ENCODE measurements at regions not wholly inside any gene's neighbourhood (a gene's known extent, or its start where the extent isn't known, plus 50 kb on each side); places are given as distances from the start of the nearest gene placed in this dataset.
"Not testable (repeated sequence)": the region's sequence is repeated elsewhere in the genome, so short reads cannot be mapped to it uniquely, and the experiment has no call there.

DNA sequence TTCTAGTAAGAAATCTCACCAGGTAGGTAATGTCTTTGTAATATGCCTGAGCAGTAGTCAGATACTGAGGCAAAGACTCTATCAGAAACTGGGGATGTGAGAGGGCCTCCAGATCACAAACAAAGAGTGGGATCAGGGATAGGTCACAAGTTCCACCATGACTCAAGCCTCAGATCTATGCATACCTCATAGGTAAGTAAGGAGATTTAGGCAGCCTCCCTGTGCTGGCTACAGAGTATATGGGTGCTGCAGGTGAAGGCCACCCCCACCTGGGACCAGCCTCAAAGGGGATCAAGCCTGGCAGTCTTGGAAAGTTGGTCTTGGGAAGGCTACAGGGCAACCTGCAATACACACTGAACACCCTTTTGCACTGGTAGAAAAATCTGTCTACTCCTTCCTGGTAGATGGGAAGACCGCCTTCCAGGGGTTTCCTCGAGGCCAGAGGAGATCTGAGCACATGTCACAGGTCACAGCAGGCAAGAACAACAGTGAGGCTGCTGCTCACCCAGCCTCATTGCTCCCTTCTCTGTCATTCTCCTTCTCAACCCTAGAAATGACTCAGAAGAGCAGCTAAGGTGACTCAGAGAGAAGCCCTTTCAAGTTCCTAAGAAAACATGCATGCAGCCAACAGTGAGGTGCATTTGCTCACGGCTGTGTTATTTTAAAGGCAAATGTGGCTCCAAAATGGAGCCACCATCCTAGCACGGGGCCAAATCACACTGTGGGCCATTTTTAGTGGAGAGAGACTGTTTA is 143.4 kb upstream of the CDKN3 start:
- DNase-seq (ENCODE audit: low read depth), result peak; percentile 14

DNA sequence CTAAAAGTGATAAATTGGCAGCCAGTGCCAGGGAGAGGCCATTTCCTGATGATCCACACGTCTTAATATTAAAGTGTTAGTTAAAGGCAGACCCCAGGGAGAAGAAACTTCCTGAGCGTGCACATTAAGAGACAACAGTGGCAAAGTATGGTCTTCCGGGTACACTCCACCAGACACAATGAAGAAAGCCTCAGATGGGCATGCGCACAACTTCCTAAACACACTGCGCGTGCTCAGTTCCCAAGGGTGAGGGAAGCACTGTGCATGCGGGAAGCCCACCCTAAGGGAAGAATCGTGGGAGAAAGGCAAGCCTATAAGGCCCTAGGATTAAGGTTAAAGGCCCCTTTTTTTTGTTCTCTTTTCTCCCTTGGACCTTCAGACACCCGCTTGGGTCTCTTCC is 140.7 kb upstream of the CDKN3 start:
- DNase-seq (ENCODE audit: low read depth), result no peak

DNA sequence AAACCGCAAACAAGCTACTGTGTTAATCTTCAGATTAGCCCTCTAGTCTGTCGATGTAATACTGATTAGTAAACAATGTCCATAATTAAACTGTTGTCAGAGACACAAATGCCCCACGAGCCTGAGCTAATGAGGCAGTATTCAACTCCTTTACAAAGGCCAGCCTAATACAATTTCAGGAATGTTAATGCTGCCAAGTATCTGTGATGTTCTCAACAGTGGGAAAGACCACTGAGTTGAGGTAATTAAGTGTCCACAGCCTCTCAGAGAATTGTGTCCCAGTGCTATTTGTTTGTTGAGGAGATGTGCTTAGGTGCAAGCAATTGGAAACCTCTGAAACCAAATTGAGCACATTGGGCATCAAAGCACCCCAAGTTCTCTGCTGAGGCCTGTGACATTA is 139.4 kb upstream of the CDKN3 start:
- no peak for DNase-seq (ENCODE audit: low read depth)

DNA sequence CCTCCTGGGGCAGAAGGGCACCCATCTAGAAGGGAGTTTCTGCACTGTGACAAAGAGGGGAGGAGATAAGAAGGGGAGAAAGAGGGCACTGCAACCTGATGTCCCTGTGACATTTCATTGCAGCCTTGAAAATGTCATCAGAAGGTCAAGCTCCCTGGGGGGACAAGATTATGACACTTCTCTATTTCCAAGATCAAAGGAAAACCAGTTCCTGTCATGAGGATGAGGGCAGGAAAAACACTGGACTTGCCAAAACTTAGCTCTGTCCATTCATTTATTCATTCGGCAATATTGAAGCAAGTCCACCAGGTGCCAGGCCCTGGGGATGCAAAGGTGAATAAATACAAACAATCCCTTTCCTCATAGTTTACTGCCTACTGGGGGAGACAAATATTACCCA is 138.4 kb upstream of the CDKN3 start:
- no peak for DNase-seq (ENCODE audit: low read depth)

DNA sequence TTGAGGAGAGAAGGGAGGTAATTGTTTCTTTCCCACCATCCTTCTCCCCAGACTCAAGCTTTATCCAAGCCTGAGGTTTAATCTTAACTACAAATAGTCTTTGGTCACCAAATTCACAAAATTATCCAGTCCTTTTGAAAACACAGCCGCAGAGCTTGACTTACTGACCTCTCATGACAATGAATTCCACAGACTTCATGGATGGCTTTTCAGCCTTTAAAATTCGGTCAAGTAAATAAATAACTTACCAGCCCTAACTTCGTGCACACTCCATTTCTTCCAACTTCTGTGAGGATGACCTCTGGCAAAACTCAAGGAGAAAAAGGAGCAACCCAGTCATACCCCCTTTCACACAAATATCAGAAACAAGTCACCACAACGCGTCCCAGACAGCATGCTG is 137.0 kb upstream of the CDKN3 start:
- DNase-seq (ENCODE audit: low read depth), result no peak

DNA sequence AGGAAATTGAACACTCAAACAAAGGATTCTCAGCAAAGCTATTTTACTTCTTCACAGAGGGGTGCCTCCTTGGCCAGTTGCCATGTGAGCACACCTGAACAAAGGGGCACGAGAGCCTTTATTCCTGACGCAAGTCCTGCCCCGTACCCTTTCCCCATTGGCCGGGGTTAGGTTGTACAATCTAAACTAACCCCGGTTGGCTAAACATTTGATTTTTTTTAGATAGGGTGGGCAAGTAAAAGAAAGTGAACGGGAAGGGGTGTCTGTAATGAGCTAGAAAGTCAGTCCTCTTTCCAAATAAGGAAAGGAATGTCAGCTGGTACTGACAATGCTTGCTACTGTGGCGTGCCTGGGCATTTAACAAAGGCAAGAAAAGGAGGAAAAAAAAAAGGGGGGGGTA is 135.5 kb upstream of the CDKN3 start:
- no peak for DNase-seq (ENCODE audit: low read depth)

DNA sequence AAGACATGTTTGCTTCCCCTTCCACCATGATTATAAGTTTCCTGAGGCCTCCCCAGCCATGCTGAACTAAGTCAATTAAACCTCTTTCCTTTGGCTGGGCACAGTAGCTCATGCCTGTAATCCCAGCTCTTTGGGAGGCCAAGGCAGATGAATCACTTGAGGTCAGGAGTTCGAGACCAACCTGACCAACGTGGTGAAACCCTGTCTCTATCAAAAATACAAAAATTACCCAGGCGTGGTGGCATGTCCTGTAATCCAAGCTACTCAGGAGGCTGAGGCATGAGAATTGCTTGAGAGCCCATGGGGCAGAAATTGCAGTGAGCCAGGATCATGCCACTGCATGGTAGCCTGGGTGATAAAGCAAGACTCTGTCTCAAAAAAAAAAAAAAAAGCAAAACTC is 130.2 kb upstream of the CDKN3 start:
- DNase-seq (ENCODE audit: low read depth), result not testable (repeated sequence)

DNA sequence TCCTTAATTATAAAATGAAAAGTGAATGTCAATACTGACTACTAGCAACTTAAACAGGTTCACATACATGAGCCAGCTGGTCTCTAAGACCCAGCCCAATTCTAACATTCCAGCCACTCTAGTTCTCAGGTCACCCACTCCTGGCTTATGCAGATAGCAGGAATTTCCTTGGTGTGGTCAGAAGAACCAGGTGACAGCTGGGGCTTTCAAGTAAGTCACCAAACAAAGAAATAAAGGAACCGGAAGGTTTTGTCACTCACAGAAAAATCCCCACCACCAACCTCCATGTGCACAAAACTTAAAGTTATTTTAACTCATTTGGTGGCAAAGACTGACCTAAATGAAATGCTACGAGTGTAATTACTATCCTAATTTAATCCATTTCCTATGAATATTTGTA is 129.6 kb upstream of the CDKN3 start:
- DNase-seq (ENCODE audit: low read depth), result no peak

DNA sequence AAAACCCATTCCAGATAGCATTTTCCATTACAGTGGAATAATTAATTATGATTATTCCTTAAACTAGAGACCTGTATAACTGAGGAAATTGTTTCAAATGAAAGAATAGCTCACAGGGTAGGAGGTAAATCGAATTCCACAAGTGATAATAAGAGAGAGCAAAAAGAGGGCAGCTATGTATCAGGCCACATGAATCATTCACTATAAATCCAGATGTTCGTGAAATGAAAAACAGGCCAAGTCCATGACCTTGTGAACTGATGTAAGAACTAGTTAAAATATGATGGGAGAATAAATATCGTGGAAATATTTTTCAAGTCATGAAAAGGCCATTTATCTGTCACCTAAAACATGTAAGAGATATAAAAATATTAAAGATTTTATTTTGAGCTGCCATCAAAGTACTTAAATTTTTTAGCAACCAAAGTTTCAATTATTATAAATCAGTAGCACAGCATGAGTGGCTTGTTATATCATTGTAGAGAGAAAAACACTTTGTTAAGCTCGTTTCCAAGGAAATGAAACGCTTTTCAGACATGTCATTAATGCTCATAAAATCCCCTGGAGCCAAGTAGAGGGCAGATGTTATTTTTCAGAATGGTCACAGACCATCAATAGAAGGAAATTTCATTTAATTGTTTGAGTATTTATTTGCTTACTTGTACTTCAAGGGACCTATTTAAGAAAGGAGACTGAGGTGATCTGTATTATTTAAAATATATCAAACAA is 120.6 kb upstream of the CDKN3 start:
- no peak for DNase-seq (ENCODE audit: low read depth)

DNA sequence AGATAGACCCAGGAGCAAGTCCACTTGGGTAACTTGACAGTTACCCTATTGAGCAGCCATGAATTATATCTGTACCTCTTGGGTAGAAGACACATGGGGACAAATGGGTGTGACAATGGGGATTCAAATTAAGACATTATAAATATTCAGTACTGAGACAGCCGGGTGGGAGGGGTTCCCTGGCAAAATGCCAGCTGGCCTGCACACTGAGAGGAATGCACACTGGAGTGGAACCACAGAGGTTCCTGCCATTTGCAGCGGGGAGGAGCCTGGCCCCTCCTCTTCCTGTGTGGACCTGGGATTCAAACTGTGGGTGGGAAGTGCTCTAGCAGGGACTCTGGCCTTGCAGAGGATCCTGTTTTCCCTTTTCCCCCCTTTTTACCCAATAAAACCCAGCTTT is 118.7 kb upstream of the CDKN3 start:
- no peak for DNase-seq (ENCODE audit: low read depth)

DNA sequence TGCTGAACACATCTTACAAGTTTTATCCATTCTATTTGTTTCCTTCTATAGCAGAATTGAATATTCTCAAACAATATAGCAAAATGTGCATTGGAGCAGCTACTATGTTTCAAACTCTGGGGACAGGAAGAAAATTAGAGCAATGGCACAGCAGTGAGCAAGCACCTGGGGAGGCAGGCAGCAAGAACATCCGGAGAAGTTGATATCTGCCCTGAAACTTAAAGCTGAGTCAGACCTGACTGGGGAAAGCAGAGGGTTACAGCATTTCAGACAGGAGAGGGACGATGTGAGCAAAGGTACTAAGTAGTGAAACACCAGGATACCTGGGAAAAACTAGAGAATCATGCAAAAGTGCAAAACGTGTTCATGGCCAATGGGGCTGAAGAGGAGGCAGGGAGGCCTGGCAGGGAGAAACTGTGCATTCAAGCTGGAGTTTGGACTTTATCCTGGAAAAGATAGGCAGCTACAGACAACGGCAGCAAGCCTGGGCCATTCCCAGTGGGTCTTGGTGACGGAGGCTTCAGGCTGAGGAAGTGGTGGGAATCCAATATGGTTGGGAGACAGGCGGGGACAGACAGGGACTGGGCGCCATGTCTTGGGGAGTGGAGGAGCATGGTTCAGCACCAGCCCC is 118.0 kb upstream of the CDKN3 start:
- no peak for DNase-seq (ENCODE audit: low read depth)

DNA sequence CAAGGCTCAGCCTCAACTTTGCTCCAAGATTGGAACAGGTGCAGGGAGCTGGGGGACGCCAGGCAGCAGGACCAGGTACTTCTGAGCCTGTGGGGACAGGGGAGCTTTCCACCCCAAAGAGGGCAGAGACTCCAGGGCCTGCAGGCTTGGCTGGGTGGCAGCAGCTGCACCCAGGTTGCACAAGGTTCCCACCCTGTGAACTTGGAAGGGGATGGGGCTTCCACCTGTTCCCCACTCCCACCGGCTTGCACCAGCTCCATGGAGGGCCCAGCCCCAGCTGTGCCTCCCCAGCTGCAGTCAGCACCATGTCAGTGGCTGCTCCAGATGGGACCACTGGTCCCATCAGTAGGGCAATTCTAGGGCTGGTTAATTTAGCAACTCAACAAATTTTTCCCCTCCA is 114.0 kb upstream of the CDKN3 start:
- DNase-seq (ENCODE audit: low read depth), result no peak

DNA sequence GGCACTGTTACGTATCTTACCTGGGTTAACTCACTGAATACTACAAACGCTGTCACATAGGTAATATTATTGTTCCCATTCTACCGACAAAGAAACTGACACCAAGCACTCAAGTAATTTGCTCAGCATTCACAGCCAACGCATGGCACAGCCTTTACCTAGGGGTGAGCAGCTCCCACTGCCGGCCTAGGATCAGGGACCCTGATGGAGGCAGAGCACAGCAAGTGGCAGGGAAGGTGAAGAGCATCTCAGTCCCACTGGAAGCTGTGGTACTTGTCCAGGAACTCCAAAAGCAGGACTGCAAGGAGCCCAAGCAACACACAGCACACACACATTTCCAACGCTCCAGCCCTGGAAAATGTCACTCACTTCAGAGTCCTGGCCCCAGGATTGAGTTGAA is 111.8 kb upstream of the CDKN3 start:
- DNase-seq (ENCODE audit: low read depth), result no peak

DNA sequence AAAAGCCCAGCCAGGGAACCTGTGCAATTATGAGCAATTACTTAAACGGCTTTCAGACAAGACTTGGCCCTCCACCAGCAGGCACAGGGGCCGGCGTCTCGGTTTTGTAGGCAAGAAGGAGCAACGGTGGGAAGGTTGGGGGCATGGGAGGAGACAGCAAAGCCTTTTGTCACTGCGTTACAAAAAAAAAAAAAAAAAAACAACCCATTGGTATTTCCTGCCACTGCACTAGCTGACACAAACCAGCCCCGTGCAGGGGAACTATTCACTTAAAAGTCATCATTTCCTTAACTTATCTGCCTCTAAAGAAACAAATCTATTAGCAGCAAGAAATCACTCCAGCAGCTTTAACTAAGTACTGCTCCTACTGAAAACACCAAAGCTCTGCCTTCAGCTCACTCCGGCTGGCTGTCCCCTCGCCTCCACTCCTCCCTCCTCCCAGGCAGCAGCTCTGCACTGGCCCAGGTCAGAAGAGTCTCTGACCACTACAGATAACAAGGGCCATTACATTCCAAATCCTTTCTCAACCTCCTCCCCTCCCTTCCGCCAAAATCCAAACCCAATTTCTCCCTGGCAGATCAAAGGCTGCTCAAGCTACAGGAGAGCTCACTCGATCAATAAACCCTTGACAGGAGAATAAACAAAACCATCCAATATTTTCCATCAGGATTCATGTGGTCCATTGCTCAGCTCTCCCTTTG is 105.2 kb upstream of the CDKN3 start:
- no peak for DNase-seq (ENCODE audit: low read depth)

DNA sequence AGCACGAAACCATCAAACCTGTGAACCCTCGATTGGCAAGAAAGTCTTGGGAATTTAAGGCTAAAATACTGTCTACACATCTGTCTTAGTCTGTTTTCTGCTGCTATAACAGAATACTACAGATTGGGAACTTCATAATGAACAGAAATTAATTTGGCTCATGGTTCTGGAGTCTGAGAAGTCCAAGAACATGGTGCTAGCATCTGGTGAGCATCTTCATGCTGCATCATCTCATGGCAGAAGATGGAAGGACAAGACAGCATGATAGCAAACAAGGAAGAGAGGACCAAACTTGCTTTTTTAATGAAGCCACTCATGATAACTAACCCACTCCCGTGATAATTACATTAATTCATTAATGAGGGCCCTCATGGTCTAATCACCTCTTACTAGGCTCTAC is 102.0 kb upstream of the CDKN3 start:
- DNase-seq (ENCODE audit: low read depth), result no peak

DNA sequence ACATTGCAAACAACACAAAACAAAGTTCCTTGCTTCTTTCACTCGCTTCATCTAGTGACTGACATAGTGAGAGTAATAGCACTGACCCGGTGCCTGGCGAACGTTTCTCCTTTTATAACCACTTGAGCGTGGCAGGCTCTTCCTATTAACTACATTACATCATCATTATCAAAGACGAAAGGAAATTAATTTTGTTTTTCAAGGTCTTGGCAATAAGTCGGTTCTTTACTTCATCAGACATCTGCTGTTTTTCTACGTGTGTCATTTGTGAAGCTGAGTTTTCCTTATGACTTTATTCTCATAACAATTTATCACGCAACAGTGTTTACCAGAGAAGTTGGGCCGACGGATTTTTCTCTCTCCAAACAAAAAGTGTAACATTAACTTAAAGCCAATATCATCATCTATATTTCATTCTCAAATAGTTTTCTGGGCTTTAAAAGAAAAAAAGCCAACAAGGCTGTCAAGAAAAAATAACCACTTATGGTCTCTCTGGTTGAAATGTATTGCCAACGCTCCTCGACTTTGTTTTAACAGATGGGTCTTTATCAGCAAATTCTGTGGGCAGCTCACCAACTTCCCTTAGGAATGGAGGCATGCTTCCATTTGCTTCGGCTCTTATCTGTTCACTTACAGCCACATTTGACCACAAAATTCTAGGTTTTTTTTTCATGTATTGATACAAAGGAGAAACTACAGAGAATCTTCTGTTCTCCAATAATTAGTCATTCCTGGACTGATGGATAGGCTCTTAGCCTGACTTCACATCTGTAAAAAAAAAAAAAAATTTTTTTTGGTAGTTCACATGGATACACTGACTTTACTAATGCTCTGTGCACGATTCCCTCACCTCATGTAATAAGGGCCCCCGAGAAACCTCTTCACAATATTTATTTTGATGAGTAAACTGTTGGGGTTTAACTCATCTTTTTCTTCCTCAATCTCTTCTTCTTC is 97.1 kb upstream of the CDKN3 start:
- DNase-seq (ENCODE audit: low read depth), result no peak

DNA sequence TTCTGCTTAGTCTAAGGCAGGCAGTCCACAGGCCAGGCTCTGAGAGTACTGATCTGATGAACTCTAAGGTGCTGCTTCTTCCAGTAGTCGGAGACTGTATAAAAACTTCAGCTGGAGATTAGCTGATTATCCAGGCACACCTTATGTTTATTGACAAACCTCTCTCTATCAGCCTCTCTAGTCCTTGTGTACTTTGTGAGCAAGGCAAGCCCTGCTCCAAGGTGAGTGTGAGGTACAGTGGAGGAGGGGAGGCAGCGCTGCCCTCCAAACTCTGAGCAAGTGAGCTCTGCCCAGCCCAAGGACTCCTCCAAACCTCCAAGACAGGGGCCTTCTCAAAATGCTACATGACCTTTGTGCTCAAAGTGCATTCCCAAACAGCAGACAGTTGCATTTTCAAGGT is 95.9 kb upstream of the CDKN3 start:
- no peak for DNase-seq (ENCODE audit: low read depth)

DNA sequence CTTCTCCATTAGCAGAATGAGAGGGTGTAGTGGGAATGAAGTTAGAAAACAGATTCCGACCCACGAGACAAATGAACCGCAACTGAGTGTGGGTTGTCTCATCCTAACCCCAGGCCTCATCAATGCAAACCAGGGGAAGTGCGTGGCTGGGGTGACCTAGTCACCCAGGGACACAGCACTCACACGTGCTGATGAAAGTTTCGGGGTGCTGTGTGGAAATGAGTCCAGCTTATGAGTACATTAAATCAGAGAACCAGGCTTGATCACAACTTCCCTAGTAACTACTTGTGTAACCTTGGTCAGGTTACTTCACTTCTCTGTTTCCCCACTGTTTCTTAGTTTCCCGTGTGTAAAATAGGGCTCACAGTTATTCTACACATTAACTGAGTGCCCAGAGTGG is 95.4 kb upstream of the CDKN3 start:
- no peak for DNase-seq (ENCODE audit: low read depth)

DNA sequence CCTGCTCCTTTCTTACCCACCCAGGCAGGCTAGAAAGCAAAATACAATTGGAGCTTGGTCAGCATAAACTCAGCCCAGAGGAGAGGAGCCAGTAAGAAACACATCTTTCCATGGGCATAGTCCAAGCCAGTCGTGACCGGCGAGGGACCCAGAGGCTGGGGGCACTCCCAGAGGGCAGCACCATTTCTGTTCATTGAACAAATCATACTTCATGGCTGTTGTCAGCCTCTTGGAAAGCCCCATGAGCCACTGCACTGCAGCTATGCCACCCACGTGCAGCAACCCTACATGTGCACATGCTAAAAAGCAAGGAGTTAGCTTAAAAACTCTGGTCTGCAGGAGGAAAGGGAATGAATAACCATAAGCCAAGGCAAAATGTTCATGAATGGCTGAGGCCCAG is 90.0 kb upstream of the CDKN3 start:
- DNase-seq (ENCODE audit: low read depth), result no peak

DNA sequence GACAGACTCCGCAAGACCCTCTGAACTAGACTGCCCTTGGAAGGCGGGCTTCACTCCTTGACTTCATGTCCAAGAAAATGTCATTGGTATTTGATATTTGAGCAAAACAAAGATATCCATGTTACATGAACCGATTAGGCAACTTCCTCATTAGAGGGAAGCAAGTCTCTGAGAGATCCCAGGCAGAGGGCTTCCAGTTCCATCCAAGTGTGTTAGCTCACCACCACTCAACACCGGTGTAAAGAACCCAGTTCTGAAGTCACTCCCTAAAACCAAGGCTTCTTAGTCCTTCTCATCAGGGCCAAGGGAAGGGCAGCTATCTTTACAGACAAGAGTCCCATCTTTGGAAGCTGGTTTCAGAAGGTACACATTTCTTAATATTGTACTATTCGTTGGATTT is 87.2 kb upstream of the CDKN3 start:
- DNase-seq (ENCODE audit: low read depth), result no peak

DNA sequence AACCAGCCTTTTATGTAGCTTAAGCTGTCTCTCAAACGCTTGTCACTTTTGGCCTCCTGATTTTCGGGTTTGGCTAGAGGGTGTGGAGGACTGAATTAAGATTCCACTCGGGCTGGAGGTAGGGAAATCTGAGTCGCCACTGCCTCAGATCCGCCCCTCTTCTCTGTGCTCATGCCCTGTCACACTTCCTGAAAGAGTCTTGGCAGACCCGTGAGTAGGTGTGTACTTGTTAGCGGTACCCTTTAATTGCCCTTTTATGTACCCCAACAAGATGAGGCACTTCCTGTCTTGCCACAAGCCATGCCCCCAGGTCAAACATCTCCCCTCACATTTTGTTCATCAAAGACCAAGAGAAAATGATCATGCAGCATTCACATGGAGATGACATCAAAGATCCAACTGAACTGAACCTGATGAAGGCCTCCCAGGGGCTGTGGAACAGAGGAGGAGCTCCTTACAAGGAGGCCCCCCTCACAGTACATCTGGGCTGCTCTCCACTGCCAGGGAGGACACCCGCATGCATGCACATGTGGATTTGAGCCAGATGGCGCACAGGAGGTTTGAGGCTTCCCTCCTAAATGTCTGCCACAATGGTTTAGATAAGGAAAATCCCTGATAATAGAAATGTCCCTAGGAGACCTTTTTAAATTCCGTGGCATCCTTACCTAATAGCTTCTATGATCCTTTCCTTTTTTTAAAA is 86.5 kb upstream of the CDKN3 start:
- DNase-seq (ENCODE audit: low read depth), result no peak
